GM19467 (cell line): ENCODE measurements at regions not wholly inside any gene's neighbourhood (a gene's known extent, or its start where the extent isn't known, plus 50 kb on each side); places are given as distances from the start of the nearest gene placed in this dataset.

Experiments
- ATAC-seq: cut with Tn5 transposase; IDR thresholded peaks from one replicate; pipeline ENCODE4 v1.9.1; 2021; ENCODE audit warnings: mild to moderate bottlenecking, moderate library complexity; ENCODE audit not compliant: unreplicated experiment

DNA sequence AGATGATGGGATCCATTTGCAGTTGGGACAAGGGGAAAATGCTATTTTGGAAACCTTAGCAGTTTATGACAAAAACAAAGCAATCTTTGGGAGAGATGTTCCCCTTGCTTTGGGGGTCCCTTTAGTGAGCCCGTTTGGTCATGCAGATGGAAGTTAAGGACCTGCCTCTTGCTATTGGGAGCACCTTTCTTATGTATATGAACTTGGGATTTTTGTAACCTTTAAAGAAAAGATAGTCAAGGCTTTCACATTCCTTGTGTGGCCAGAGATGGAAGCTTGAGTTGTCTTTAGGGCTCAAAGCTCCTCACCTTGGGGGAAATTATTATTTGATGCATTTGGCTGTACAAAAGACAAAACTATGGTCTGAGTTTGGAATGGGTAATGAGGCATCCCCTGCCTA is 179.0 kb upstream of the PLPP4 start:
- ATAC-seq: no peak

DNA sequence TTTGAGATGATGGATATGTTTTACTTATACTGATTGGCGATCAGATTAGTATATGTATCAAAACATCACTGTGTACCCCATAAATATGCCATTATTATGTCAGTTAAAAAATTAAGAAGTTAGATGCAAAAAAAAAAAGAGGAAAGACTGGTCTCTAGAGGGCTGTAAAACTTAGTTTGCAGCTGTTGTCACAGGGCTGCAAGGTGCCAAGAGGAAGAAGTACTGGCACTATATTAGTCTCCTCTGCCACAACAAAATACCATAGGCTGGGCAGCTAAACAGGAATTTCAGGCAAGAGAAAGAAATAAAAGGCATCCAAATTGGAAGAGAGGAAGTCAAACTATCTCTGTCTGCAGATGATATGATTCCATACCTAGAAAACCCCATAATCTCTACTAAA is 177.8 kb upstream of the PLPP4 start:
- ATAC-seq: no peak

DNA sequence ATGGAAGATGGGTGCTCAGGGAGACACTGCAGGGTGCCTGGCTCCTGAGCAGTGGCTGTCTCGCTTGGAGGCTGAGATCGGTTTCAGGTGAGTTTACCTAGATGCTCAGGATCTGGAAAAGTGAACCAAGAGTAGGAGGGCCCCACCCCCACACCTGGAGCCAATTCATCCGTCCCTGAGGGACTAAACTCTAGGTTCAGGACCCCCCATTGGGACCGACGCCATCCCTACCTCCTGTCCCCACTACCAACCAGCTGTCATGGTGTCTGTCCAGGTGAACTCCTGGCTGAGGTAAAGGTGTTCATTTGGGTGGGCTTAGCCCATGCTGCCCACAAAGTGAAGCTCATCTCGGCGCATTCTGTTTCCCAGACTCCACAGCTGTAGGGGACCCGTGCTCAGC is 174.6 kb upstream of the PLPP4 start:
- ATAC-seq: no peak

DNA sequence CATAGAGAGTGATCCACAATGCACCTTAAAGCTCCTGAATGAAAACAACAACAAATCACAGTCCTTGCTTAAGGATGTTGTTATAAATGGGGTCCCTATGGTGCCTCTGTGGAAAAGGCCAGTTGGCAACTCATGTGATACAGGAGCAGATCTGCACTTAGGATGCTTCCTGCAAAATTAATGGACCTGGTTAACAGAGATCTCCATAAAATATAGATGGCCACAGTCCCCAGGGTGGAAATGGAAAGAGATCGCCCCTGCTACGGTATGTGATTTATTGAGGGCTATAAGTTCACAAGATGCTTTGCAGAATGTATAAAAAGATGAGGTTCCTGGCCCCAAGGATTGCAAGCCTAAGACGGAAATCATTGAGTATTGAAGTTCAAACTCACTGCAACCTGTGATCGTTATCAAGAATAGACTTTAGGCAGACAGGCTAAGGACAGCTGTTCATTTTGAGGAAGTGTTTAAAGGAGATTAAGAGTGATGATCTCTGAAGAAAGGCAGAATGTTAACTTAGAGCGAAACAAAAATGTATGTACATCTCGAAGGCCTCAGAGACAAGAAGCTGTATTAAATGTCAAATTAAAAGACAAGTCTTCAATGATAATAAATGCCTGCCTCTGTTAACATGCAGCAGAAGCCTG is 174.1 kb upstream of the PLPP4 start:
- ATAC-seq: no peak

DNA sequence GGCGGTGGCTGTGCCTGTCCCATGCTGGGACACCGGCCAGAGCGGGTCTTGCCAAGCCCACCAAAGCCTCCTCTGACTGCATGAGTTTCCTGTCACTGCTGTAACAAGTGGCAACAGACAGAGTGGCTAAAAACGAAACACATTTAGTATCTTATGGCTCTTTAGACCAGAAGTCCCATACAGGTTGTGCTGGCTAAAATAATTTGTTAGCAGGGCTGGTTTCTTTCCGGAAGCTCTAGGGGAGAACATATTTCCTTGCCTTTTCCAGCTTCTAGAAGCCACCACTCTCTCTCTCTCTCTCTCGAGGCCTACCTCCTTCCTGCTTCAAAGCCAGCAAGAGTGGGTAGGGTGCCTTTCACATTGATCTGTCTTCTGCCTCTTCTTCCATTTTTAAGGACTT is 171.6 kb upstream of the PLPP4 start:
- ATAC-seq: no peak

DNA sequence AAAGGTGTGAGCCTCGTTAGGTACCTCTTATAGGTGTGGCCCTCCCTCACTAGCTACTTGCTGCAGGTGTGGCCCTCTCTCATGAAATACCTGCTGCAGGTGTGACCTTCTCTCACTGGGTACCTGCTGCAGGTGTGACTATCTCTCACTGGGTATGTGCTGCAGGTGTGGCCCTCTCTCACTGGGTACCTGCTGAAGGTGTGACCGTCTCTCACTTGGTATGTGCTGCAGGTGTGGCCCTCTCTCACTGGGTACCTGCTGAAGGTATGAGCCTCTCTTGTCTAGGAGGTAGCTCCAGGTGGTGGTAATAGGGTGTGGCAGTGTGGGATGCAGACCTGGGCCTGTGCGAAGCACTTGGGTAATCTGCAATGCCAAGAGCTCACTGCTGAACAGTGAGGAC is 170.7 kb upstream of the PLPP4 start:
- ATAC-seq: no peak

DNA sequence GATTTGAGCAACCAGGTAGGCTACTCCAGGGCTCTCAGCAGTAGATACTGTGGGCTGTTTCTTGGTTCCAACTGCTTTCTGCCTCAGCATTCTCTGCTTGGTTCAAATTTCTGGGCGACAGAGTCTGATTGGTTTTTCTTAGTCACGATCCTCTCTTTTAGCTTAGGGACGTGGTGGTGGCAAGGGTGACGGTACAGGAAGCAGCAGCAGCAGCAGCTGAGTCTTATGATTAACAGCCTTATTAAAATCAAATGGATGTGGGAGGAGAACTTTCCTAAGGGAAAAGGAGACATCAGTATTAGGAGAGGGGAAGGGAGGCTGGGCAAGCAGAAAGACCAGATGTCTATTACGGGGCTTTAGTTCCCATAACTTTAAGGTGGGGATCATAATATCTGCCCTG is 156.5 kb upstream of the PLPP4 start:
- ATAC-seq: no peak

DNA sequence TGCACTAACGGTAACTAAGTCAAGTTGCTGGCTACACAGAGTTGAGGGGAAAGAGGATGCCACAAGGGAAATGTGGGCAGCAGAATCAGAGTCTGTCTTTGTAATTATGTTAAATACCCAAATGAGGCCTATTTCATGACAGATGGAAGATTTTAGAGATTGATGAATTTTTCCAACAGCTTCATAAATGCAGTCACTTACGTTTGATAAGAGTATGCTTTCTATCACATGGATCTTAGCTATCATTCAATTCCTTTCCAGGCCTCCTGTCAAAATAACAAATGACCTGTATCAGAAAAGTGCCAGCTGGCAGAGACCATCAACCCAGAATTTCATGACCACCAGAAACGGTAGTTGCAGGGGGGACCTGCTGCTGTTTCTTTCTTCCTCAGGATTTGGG is 148.4 kb upstream of the PLPP4 start:
- ATAC-seq: no peak

DNA sequence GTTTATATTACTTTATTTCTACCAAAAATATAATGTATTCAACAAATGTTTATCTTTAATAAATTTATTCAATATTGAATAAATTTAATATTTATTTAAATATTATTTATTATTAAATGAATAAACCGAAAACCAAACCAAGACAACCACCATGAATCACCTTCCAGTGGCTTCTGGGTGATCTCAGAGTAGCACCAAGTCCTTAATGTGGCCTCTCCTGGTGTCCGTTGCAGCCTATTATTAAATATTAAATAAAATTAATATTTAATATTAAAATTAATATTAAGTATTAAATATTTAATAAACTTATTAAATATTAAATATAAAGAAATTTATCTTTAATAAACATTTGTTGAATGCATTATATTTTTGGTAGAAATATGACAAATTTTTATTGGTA is 143.3 kb upstream of the PLPP4 start:
- ATAC-seq: no peak

DNA sequence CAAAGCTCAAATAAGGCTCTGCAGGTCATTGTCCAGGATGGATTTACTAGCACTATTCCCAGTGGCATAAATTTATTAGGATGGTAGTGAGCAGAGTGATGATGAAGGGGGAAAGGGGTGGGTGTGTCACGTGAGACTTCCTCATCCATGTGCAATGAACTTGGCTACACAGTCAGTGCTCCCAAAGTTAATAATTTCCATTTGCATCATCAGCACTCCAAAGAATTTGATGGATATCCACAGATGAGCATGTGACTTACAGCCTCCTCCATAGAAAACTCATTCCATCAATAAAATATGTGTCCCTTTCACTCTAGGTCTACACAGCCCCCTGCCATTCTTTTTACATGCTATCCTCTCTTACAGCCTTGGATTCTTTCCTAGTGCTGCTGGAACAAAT is 142.6 kb upstream of the PLPP4 start:
- no peak for ATAC-seq

DNA sequence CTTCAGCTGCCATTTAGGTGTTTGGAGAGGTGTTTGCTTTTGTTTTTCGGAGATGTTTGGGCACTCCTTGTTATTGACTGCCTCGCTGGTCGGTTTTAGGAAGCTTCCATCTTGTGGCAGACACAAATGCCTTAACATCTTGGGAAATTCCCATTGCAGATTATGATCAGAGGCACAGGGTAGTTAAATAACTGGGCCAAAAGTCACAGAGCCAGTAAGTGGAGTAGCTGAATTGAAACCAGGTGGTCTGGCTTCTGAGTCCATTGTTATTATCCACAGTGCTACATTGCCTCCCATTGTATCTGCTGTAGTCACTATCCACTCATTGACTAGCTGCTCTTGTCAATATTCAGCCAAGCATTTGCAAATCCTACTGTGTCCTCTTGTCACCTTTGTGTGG is 138.2 kb upstream of the PLPP4 start:
- ATAC-seq: no peak

DNA sequence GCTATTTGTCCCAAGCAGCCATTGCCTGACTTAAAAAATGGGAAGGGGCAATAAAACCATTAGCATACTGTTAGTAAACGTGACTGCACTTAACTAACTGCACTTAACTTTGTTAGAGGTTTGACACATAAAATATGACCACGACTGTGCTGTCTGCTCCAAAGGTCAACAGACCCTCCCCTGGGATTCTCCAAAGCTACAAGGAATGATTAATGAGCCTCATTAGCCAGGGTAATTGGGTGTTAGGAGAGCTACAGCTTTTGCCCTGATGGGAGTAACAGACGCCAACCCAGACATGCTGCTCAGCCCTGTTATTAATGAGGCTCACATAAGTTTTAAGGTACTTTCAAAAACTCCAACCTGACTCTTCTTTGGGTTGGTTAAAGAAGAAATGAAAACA is 129.4 kb upstream of the PLPP4 start:
- no peak for ATAC-seq

DNA sequence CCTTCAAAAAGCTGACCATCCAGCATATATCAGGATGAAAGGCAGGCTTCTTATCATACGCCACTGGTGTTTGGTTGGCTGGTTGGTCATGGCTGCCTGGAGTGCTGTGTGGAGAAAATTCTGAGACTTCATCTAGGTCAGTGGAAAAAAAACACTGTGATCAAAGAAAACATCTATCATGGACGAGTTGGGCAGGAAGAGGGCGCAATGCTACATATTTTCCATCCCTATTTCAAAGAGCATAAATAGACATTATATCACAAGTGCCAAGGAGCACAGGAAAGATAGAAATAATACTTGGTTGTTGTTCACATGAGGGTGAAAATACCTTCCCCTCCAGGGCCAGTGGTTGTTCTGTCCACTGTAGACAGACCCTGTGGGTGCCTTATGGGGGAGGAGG is 128.4 kb upstream of the PLPP4 start:
- no peak for ATAC-seq

DNA sequence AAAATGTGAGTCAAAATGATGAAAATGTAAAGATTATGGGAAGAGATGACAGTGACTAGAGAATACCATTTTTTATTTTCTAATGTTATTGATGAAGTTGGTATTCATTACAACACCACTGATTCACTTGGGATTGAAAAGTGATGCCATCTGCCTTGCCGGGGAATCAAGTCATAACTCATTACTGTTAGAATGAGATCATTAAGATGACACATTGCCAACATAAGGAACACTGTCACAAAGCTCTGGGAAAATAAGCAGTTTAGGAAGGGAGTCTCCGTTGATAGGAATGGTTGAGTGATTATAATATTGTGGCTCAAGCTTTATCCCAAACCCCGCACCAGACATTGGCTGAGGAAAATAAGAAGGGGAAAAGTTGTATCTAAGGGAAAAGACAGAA is 121.5 kb upstream of the PLPP4 start:
- no peak for ATAC-seq

DNA sequence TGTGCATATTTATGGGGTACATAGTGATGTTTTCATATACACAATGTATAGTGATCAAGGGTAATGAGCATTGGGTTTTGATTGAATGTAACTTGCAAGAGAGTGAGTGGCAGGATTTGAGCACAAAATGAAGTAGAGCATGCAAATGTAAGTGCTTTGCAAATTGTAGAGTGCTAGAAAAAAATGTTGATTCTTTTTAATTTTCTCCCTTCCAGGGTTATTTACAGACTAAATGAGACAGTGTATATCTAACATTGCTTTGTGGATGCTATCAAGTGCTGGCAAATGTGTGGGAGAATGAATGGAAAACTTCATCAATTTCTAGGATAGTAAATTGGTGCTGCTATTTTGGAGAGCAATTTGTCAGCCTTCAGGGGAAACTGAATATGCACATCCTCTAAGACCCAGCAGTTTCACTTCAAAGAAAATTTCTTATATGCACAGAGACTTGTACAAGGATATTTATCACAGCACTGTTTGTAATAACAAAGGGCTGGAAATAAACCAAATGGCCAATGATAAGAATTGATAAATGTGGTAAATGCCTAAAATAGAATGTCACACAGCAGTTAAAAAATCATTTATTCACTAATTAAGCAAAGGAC is 120.6 kb upstream of the PLPP4 start:
- no peak for ATAC-seq

DNA sequence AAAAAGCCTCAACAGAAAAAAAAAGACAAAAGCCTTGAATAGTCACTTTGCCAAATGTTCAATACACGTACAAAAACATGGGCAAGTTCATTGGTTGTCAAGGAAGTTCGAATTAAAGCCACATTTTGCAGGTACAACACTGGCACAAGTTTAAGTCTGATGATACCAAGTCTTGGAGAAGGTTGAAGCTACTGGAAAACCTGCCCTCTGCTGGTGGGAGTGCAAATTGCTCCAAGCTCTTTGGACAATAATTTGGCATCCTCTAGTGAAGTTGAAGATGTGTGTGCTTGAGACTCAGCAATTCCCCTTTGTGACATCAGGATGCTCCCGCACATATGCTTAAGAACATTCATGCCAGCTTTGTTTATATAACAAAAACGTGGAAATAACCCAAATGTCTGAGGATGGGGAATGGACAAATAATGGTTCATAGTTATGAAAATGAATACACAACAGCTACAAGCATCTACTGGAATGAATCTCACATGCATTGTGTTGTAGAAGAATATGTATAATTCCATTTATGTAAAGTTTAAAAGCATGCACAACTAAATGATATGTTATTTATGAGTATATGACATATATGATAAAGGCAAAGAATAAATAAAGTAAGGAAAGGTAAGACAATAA is 120.0 kb upstream of the PLPP4 start:
- ATAC-seq: no peak

DNA sequence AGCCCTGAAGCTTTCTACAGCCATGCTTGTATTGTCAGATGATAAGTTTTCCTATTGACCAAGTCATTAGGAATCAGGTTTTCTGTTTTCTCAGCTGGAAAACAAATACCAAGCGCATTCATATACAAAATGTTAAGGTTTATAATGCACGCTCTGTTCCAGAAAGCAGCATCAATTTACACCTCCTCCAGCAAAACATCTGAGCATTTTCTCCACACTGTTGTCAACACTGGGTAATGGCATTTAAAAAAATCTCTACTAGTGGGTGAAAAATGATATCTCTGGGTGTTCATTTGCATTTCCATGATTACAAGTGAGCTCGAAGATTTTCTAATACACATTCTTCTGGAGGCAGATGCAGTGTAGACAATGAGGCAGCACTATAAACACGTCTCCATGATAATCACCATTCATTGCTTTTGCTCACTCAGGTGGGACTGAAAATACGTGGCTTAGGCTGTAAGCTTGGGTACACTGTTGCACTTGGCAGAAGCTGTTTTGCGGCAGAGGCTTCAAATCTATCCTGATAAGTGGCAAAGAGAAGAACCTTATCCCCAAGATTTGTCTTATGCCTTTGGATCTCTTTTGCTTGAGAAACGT is 114.8 kb upstream of the PLPP4 start:
- ATAC-seq: no peak

DNA sequence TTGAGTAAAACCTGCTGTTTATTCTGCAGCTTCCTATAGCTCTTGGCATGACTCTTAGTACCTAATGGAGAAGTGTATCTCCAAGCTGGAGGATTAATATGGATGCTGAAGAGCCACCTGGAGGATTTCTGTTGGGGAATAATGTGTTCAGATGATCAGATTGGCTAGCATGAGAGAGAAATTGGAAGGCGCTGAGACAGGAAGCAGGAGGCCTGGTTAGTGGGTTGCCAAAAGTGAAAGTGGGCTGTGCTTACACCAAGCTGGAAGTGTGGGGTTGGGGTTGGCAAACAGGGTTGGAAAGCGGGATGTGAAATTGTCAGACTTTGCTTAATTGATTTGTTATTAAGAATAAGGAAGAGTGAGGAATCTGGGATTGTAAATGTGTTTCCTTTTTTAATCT is 111.8 kb upstream of the PLPP4 start:
- ATAC-seq: no peak

DNA sequence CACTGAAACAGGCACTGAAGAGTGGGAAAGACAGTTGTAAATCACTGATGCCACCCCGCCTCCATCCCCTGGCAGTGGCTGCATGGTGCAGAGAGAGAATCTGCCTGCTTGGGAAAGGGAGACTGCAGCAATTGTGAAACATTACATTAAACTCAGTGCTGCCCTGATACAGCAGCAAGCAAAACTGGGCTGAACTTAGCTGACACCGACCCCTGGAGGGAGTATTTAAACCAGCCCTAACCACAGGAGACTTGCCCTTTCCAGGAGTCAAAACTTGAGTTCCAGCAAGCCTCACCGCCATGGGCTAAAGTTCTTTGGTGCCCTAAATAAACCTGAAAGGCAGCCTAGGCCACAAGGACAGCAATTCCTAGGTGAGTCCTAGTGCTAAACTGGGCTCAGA is 109.4 kb upstream of the PLPP4 start:
- ATAC-seq: no peak

DNA sequence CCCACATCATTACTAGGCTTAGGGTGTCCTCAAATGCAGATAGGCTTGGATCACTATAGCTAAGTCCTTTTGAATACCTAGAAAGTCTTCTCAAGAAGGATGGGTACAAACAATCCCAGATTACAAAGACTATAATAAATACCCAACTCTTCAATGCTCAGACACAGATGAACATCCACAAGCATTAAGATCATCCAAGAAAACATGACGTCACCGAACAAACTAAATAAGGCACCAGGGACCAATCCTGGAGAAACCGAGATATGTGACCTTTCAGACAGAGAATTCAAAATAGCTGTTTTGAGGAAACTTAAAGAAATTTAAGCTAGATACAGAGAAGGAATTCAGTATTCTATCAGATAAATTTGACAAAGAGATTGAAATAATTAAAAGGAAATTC is 108.0 kb upstream of the PLPP4 start:
- ATAC-seq: no peak

DNA sequence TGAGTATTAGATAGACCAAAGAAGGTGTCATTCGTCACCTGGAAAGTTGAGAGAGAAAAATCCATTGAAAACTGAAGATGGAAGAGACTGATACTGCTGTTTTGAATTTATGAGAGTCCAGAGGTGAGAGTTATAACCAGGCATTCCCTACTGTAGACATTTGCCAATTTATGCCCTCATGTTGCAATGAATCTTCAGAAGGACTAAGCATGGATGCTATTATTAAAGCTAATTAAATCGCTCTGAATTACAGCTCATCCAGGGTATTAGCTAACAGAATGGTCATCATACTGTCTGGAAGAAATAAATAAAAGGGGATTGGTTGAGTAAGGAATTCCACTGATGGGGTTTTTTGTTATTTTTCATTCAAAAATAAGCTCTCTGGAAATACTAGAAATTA is 101.6 kb upstream of the PLPP4 start:
- ATAC-seq: no peak

DNA sequence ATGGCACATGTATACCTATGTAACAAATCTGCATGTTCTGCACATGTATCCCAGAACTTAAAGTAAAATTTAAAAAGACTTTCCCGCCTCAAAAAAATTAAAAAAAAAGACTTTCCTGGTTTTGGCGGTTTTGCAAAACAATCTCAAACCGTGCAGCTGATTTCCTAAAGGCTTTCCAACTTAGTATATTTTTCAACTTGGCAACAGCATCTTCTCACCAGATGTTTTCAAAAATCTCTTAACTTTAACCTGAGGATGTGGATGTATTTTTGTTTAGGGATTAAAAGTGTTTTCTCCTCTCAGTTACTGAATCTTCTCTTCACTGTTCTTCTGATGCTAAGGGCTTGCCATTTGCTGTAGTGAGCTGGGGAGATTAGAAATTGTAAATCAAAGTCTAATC is 96.5 kb upstream of the PLPP4 start:
- ATAC-seq: no peak
